ENCODE measurements at regions not wholly inside any gene's neighbourhood (a gene's known extent, or its start where the extent isn't known, plus 50 kb on each side); places are given as distances from the start of the nearest gene placed in this dataset.

- Histone ChIP-seq H3K79me2 (ENCODE audit: low read length) (no peaks in the 10 kb centered on the region), H4K20me1 (ENCODE audit: insufficient read depth, low read length) (no peaks in the 10 kb centered on the region), H3K4me1 (ENCODE audit: low read length) (no peaks in the 10 kb centered on the region), H3K9ac (ENCODE audit: low read length) (no peak overlapping the region), H3K4me3 (ENCODE audit: low read length) (no peak overlapping the region), H2AFZ (ENCODE audit: low read depth, low read length) (no peak overlapping the region), H3K4me2 (ENCODE audit: low read length) (no peak overlapping the region), H3K36me3 (replicated peaks; ENCODE audit: low read depth, low read length) (no peaks in the 10 kb centered on the region), H3K9me3 (ENCODE audit: insufficient read depth, low read length) (no peaks in the 10 kb centered on the region), H3K27me3 (ENCODE audit: low read depth, low read length) (peaks cover 12% of the 10 kb centered on the region; the same call in 1 of the 2 replicates), H3K27ac (ENCODE audit: low read length) (no peak overlapping the region)
- no peak for TF ChIP-seq EZH2phosphoT487 (IDR thresholded peaks at IDR 0.05; ENCODE audit: low read depth)
Measured at GRCh38 chr15:88719654-88720053, 80.8 kb downstream of the ISG20 start.

- H3K36me3 ChIP-seq (replicated peaks; ENCODE audit: low read depth, low read length), result no peaks in the 10 kb centered on the region
- peak overlapping the region; percentile 34 for H3K4me2 ChIP-seq (ENCODE audit: low read length)
- H3K9me3 ChIP-seq (ENCODE audit: insufficient read depth, low read length), result no peaks in the 10 kb centered on the region
- H4K20me1 ChIP-seq (ENCODE audit: insufficient read depth, low read length), result no peaks in the 10 kb centered on the region
- no peaks in the 10 kb centered on the region for H3K79me2 ChIP-seq (ENCODE audit: low read length)
- TF ChIP-seq CTCF (IDR thresholded peaks at IDR 0.05; ENCODE audit: low read depth, low read length) (no peak), EZH2phosphoT487 (IDR thresholded peaks at IDR 0.05; ENCODE audit: low read depth) (no peak)
- H2AFZ ChIP-seq (ENCODE audit: low read depth, low read length), result no peak overlapping the region
- no peak overlapping the region for H3K27ac ChIP-seq (ENCODE audit: low read length)
- H3K9ac ChIP-seq (ENCODE audit: low read length), result no peak overlapping the region
- H3K4me3 ChIP-seq (ENCODE audit: low read length), result no peak overlapping the region
- peaks cover 21% of the 10 kb centered on the region for H3K27me3 ChIP-seq (ENCODE audit: low read depth, low read length)
- peaks cover 14% of the 10 kb centered on the region for H3K4me1 ChIP-seq (ENCODE audit: low read length)
Measured at GRCh38 chr15:88725305-88726210, 77.7 kb upstream of the ACAN start.

- Histone ChIP-seq H3K9ac (ENCODE audit: low read length) (no peak overlapping the region), H3K4me3 (ENCODE audit: low read length) (no peak overlapping the region), H3K4me1 (ENCODE audit: low read length) (peaks cover 14% of the 10 kb centered on the region), H3K4me2 (ENCODE audit: low read length) (no peak overlapping the region), H3K36me3 (replicated peaks; ENCODE audit: low read depth, low read length) (no peaks in the 10 kb centered on the region), H4K20me1 (ENCODE audit: insufficient read depth, low read length) (no peaks in the 10 kb centered on the region), H2AFZ (ENCODE audit: low read depth, low read length) (no peak overlapping the region), H3K9me3 (ENCODE audit: insufficient read depth, low read length) (no peaks in the 10 kb centered on the region), H3K27me3 (ENCODE audit: low read depth, low read length) (peaks cover 15% of the 10 kb centered on the region), H3K27ac (ENCODE audit: low read length) (no peak overlapping the region), H3K79me2 (ENCODE audit: low read length) (no peaks in the 10 kb centered on the region)
- TF ChIP-seq CTCF (IDR thresholded peaks at IDR 0.05; ENCODE audit: low read depth, low read length) (no peak), EZH2phosphoT487 (IDR thresholded peaks at IDR 0.05; ENCODE audit: low read depth) (no peak)
Measured at GRCh38 chr15:88727439-88727838, 75.8 kb upstream of the ACAN start.

- Histone ChIP-seq H3K79me2 (ENCODE audit: low read length) (no peaks in the 10 kb centered on the region), H3K9me3 (ENCODE audit: insufficient read depth, low read length) (no peaks in the 10 kb centered on the region), H3K4me2 (ENCODE audit: low read length) (no peak overlapping the region), H2AFZ (ENCODE audit: low read depth, low read length) (no peak overlapping the region), H3K4me1 (ENCODE audit: low read length) (peaks cover 14% of the 10 kb centered on the region), H3K36me3 (replicated peaks; ENCODE audit: low read depth, low read length) (no peaks in the 10 kb centered on the region), H3K9ac (ENCODE audit: low read length) (no peak overlapping the region), H3K4me3 (ENCODE audit: low read length) (no peak overlapping the region), H4K20me1 (ENCODE audit: insufficient read depth, low read length) (no peaks in the 10 kb centered on the region), H3K27me3 (ENCODE audit: low read depth, low read length) (peaks cover 20% of the 10 kb centered on the region), H3K27ac (ENCODE audit: low read length) (no peak overlapping the region)
- no peak for TF ChIP-seq EZH2phosphoT487 (IDR thresholded peaks at IDR 0.05; ENCODE audit: low read depth)
- no peak for TF ChIP-seq CTCF (IDR thresholded peaks at IDR 0.05; ENCODE audit: low read depth, low read length)
Measured at GRCh38 chr15:88729581-88729980, 73.7 kb upstream of the ACAN start.

Measured in OCI-LY3 (cell line).